DOHH2 (cell line): ENCODE measurements at regions not wholly inside any gene's neighbourhood (a gene's known extent, or its start where the extent isn't known, plus 50 kb on each side); places are given as distances from the start of the nearest gene placed in this dataset.

Experiments used
- EZH2phosphoT487 ChIP-seq: fragments of 200-600 bp; sonication (generic); IDR thresholded peaks from 2 replicates; pipeline ENCODE4 v1.6.1; 2017; ENCODE audit warnings: borderline replicate concordance, mild to moderate bottlenecking, antibody characterized with exemption, low read length, moderate library complexity, mixed read lengths
- TF ChIP-seq, protein P1 (sequence below): fragments of 200-600 bp; sonication (generic); IDR thresholded peaks from one replicate; pipeline ENCODE4 v1.5.1; 2014; ENCODE audit warnings: antibody characterized with exemption, mild to moderate bottlenecking, low read depth, low read length; ENCODE audit not compliant: poor library complexity, severe bottlenecking

DNA sequence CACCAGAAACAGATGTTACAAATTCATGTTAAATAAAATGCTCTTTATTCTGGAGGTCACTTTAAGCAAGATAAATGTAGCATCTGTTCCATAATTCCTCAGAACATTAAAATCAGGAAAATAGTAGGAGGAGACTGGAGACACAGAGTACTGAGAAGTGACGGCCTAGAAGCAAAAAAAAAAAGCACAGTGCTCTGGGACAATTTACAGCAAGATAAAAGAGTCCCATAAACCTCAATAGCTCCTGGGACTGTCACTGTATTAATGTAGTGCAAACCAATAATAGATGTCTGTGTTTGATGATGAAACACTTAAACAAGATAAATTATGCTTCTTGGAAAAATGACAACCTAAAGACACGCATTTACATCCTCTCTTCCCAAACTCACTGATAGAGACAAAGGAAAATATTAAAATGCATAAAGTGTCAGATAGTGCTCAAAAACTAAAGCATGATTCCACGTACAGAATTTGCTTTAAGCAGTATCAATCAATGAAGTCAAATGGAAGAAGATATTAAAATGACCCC is 338.8 kb upstream of the REG3G start:
- TF ChIP-seq, protein P1, sequence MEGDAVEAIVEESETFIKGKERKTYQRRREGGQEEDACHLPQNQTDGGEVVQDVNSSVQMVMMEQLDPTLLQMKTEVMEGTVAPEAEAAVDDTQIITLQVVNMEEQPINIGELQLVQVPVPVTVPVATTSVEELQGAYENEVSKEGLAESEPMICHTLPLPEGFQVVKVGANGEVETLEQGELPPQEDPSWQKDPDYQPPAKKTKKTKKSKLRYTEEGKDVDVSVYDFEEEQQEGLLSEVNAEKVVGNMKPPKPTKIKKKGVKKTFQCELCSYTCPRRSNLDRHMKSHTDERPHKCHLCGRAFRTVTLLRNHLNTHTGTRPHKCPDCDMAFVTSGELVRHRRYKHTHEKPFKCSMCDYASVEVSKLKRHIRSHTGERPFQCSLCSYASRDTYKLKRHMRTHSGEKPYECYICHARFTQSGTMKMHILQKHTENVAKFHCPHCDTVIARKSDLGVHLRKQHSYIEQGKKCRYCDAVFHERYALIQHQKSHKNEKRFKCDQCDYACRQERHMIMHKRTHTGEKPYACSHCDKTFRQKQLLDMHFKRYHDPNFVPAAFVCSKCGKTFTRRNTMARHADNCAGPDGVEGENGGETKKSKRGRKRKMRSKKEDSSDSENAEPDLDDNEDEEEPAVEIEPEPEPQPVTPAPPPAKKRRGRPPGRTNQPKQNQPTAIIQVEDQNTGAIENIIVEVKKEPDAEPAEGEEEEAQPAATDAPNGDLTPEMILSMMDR = no peak
- no peak for TF ChIP-seq EZH2phosphoT487
